Activated CD4-positive, alpha-beta T cell treated with anti-CD3 and anti-CD28 coated beads, Interleukin-2, amount 10 ng/mL, durations not matched to agents 24 days and 14 days (primary cell): ENCODE measurements at regions not wholly inside any gene's neighbourhood (a gene's known extent, or its start where the extent isn't known, plus 50 kb on each side); places are given as distances from the start of the nearest gene placed in this dataset.
"Not testable (repeated sequence)": the region's sequence is repeated elsewhere in the genome, so short reads cannot be mapped to it uniquely, and the experiment has no call there.

Source experiments
- DNase-seq: peaks from one replicate; pipeline ENCODE4 v3.0.0; 2022
- H3K27ac Mint-ChIP-seq: one replicate; pipeline ENCODE4 v1.8.0; 2022; ENCODE audit warnings: mild to moderate bottlenecking, mixed read lengths
- H3K27me3 Mint-ChIP-seq: one replicate; pipeline ENCODE4 v1.8.0; 2022; ENCODE audit warnings: mixed read lengths
- H3K36me3 Mint-ChIP-seq: one replicate; pipeline ENCODE4 v1.8.0; 2022; ENCODE audit warnings: low read depth, mild to moderate bottlenecking, mixed read lengths
- H3K4me1 Mint-ChIP-seq: one replicate; pipeline ENCODE4 v1.8.0; 2021; ENCODE audit warnings: mixed read lengths
- H3K4me3 Mint-ChIP-seq: one replicate; pipeline ENCODE4 v1.8.0; 2022; ENCODE audit warnings: mild to moderate bottlenecking, moderate library complexity, mixed read lengths
- H3K9me3 Mint-ChIP-seq: one replicate; pipeline ENCODE4 v1.8.0; 2021; ENCODE audit warnings: mixed read lengths
- intact Hi-C: fragments of 100-400 bp; cut with micrococcal nuclease; formaldehyde crosslinking; loops from one replicate; pipeline ENCODE4 v1.15.1; 2023

GRCh38 chr21:20020026-20020425, 978.2 kb upstream of the NCAM2 start:
- Mint-ChIP-seq H3K27ac (no peak overlapping the region), H3K4me1 (no peaks in the 10 kb centered on the region), H3K27me3 (no peaks in the 10 kb centered on the region), H3K4me3 (no peak overlapping the region), H3K9me3 (no peaks in the 10 kb centered on the region), H3K36me3 (no peaks in the 10 kb centered on the region)
- intact Hi-C loops: no loop called here
- DNase-seq: no peak

- H3K27ac Mint-ChIP-seq: no peak overlapping the region
- DNase-seq: no peak
- H3K4me1 Mint-ChIP-seq: no peaks in the 10 kb centered on the region
- H3K9me3 Mint-ChIP-seq: no peaks in the 10 kb centered on the region
- H3K27me3 Mint-ChIP-seq: no peaks in the 10 kb centered on the region
- intact Hi-C loops: no loop called here
- H3K36me3 Mint-ChIP-seq: no peaks in the 10 kb centered on the region
- H3K4me3 Mint-ChIP-seq: no peak overlapping the region
Measured at GRCh38 chr21:20023193-20023592, 975.0 kb upstream of the NCAM2 start.

DNA sequence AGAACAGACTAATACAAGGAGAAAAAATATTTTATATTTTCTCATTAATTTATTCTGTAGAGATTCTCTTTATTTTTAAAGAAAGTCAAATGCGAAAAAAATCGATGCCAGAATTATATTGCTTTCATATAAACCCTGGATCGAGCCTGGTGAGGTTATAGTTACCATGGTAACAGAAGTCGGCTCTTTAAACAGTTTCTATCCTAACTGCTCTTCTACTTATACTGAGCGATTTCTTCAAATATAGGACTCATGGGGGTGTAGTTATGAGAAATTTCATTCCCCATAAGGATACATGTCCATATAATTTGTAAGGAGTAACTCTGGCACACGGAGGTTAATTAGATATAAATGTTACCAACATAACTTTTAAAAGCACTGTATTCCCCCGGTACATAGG, 973.5 kb upstream of the NCAM2 start:
- Mint-ChIP-seq H3K36me3 (no peaks in the 10 kb centered on the region), H3K9me3 (no peaks in the 10 kb centered on the region), H3K4me3 (no peak overlapping the region), H3K4me1 (no peaks in the 10 kb centered on the region), H3K27ac (no peak overlapping the region), H3K27me3 (no peaks in the 10 kb centered on the region)
- intact Hi-C loops: no loop called here
- DNase-seq: no peak

GRCh38 chr21:20026543-20026942, 971.7 kb upstream of the NCAM2 start:
- Mint-ChIP-seq H3K27ac (no peak overlapping the region), H3K9me3 (no peaks in the 10 kb centered on the region), H3K27me3 (no peaks in the 10 kb centered on the region), H3K4me3 (no peak overlapping the region), H3K4me1 (no peaks in the 10 kb centered on the region), H3K36me3 (no peaks in the 10 kb centered on the region)
- intact Hi-C loops: no loop called here
- no peak for DNase-seq

DNA sequence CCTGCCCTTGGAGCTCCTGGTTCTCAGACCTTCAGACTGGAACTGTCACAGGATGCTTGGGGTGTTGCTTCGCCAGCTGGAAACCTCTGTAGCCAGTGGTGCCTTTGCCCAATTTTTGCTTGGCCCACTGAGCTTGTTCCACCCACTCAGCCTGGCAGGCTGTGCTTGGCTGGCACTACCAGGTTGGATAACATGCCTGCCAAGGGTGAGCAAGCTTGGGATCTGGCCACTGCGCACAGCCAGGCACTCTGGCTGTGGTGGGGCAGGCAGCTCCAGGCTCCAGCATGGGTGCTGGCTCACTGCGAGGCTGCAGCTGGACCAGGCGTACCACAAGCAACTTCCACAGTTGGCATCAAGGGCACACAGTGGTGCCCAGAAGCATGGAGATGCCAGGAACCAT, 967.8 kb upstream of the NCAM2 start:
- H3K27me3 Mint-ChIP-seq: no peaks in the 10 kb centered on the region
- H3K36me3 Mint-ChIP-seq: no peaks in the 10 kb centered on the region
- no peaks in the 10 kb centered on the region for H3K9me3 Mint-ChIP-seq

GRCh38 chr21:20031807-20032206, 966.4 kb upstream of the NCAM2 start:
- Mint-ChIP-seq H3K27ac (no peak overlapping the region), H3K27me3 (no peaks in the 10 kb centered on the region), H3K36me3 (no peaks in the 10 kb centered on the region), H3K4me3 (no peak overlapping the region), H3K4me1 (no peaks in the 10 kb centered on the region), H3K9me3 (peaks cover 4% of the 10 kb centered on the region)
- intact Hi-C loops: no loop called here
- DNase-seq: no peak

More for the DNA sequence above, 967.8 kb upstream of the NCAM2 start:
- Mint-ChIP-seq H3K27ac (no peak overlapping the region), H3K4me1 (no peaks in the 10 kb centered on the region), H3K4me3 (no peak overlapping the region)
- no peak for DNase-seq
- intact Hi-C loops: no loop called here

DNA sequence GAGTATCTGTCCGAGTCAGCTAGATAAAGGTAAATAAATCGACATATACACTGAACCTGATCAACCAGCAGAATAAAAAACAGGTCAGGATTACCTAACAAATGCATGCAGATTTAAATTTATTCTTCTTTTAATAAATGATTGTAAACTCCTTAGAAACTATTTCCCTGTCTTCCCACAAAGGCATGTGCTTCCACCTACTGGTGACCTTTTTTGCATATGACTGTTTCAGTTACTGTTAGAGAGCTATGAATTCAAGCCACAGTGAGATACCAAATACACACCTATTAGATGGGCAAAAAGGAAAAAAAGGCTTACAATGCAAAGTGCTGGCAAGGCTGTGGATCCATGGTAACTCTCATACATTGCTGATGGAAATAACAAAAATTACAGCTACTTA, 957.4 kb upstream of the NCAM2 start:
- H3K36me3 Mint-ChIP-seq: no peaks in the 10 kb centered on the region
- intact Hi-C loops: no loop called here
- no peaks in the 10 kb centered on the region for H3K4me1 Mint-ChIP-seq
- DNase-seq: no peak
- no peak overlapping the region for H3K27ac Mint-ChIP-seq
- no peak overlapping the region for H3K4me3 Mint-ChIP-seq
- H3K9me3 Mint-ChIP-seq: peaks cover 9% of the 10 kb centered on the region
- H3K27me3 Mint-ChIP-seq: no peaks in the 10 kb centered on the region

DNA sequence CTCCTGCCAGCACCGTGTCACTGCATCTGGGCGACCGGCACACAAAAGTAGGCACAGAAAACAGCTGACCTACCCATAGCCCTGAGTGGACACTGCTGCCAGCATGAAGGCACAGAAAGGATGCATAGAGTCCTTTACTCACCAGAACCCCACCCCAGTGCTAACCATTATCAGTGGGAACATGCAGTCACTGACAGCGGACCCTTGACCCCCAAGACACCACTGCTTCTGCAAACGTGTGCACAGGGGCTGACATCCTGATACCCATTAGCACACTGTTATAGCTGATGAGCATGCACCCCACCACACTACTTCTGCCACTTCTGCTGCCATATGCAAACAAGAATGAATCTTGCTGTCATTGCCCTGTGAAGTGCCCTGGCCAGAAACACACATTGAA, 953.0 kb upstream of the NCAM2 start:
- no peaks in the 10 kb centered on the region for H3K27me3 Mint-ChIP-seq
- H3K27ac Mint-ChIP-seq: no peak overlapping the region
- intact Hi-C loops: no loop called here
- DNase-seq: no peak
- no peaks in the 10 kb centered on the region for H3K36me3 Mint-ChIP-seq
- H3K9me3 Mint-ChIP-seq: peaks cover 8% of the 10 kb centered on the region
- no peak overlapping the region for H3K4me3 Mint-ChIP-seq
- H3K4me1 Mint-ChIP-seq: no peaks in the 10 kb centered on the region

- H3K36me3 Mint-ChIP-seq, H3K9me3 Mint-ChIP-seq, H3K4me1 Mint-ChIP-seq, H3K27me3 Mint-ChIP-seq, H3K27ac Mint-ChIP-seq, intact Hi-C loops, H3K4me3 Mint-ChIP-seq, DNase-seq: not testable (repeated sequence)
Measured at GRCh38 chr21:20048130-20048837, 949.9 kb upstream of the NCAM2 start.

GRCh38 chr21:20083336-20083735, 914.9 kb upstream of the NCAM2 start:
- intact Hi-C loops: no loop called here
- no peak for DNase-seq
- no peaks in the 10 kb centered on the region for H3K27me3 Mint-ChIP-seq
- H3K4me1 Mint-ChIP-seq: no peaks in the 10 kb centered on the region
- no peak overlapping the region for H3K27ac Mint-ChIP-seq
- H3K36me3 Mint-ChIP-seq: no peaks in the 10 kb centered on the region
- H3K4me3 Mint-ChIP-seq: no peak overlapping the region
- H3K9me3 Mint-ChIP-seq: peaks cover 4% of the 10 kb centered on the region

GRCh38 chr21:20083925-20084324, 914.3 kb upstream of the NCAM2 start:
- Mint-ChIP-seq H3K4me1 (no peaks in the 10 kb centered on the region), H3K4me3 (no peak overlapping the region), H3K27me3 (no peaks in the 10 kb centered on the region), H3K36me3 (no peaks in the 10 kb centered on the region), H3K27ac (no peak overlapping the region), H3K9me3 (peaks cover 4% of the 10 kb centered on the region)
- no peak for DNase-seq
- intact Hi-C loops: no loop called here

DNA sequence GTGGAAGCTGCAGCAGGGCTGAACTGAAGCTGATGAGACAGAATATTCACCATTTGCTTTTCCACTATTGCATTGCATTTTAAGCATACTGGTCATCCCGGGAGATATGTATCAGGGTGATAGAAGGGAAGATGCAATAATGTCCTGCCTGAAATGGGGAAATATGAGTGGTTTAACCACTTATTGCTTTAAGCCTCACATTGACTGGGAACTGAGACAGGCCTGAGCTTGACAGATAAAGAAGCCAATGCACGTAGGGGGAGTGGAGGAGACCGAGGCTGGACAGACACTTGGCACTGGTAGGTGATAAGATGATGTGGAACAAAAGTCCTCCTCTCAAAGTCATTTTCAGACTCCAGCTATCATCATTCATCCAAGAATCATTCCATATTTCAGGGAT, 911.7 kb upstream of the NCAM2 start:
- no peaks in the 10 kb centered on the region for H3K36me3 Mint-ChIP-seq
- H3K9me3 Mint-ChIP-seq: peaks cover 3% of the 10 kb centered on the region
- no peak overlapping the region for H3K27ac Mint-ChIP-seq
- H3K27me3 Mint-ChIP-seq: no peaks in the 10 kb centered on the region
- H3K4me1 Mint-ChIP-seq: no peaks in the 10 kb centered on the region
- H3K4me3 Mint-ChIP-seq: no peak overlapping the region
- DNase-seq: no peak
- intact Hi-C loops: no loop called here

DNA sequence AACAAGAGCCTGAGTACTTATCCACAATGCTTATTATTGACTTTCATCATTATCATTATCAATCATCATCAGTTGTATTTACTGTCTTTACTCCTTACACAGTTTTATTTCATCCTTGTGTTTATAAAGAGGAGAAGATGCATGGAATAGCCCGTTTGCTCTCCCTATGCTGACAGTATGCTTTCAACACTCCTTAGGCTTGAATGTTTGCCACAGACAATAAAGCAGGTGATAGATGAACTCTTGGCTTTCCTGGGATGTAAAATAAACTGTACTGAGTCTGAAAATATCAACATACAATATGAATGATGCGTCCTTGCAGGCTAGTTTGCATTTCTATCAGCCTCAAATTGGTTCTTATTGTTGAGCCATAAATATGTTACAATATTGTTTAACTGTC, 891.8 kb upstream of the NCAM2 start:
- H3K4me1 Mint-ChIP-seq: no peaks in the 10 kb centered on the region
- DNase-seq: no peak
- H3K9me3 Mint-ChIP-seq: peaks cover 16% of the 10 kb centered on the region
- H3K27me3 Mint-ChIP-seq: no peaks in the 10 kb centered on the region
- no peak overlapping the region for H3K27ac Mint-ChIP-seq
- no peak overlapping the region for H3K4me3 Mint-ChIP-seq
- H3K36me3 Mint-ChIP-seq: no peaks in the 10 kb centered on the region
- intact Hi-C loops: no loop called here

DNA sequence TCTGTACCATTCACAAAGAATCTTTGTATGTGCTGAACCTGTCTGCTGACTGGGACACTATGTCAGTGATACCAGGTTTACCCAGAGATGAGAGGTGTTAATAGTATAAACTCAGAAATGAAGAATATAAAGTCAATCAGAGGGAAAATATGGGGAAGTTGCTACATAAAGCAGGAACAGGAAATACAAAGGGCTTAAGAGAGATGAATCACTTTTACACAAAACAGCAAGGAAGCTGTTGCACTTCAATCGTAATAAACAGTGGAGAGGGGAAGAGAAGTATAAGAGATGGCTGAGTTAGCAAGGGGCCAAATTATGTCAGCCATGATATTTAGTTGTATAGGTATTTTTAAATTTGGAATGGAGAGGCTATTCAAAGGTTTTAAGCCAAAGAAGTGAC, 890.2 kb upstream of the NCAM2 start:
- H3K9me3 Mint-ChIP-seq: peaks cover 21% of the 10 kb centered on the region
- no peak for DNase-seq
- no peak overlapping the region for H3K27ac Mint-ChIP-seq
- no peak overlapping the region for H3K4me3 Mint-ChIP-seq
- H3K36me3 Mint-ChIP-seq: no peaks in the 10 kb centered on the region
- no peaks in the 10 kb centered on the region for H3K27me3 Mint-ChIP-seq
- intact Hi-C loops: no loop called here
- no peaks in the 10 kb centered on the region for H3K4me1 Mint-ChIP-seq

- Mint-ChIP-seq H3K9me3 (peaks cover 20% of the 10 kb centered on the region), H3K27ac (no peak overlapping the region), H3K36me3 (no peaks in the 10 kb centered on the region), H3K27me3 (no peaks in the 10 kb centered on the region), H3K4me3 (no peak overlapping the region), H3K4me1 (no peaks in the 10 kb centered on the region)
- intact Hi-C loops: no loop called here
- DNase-seq: no peak
Measured at GRCh38 chr21:20108976-20109540, 889.2 kb upstream of the NCAM2 start.
